Lung (tissue), 11 donors: ENCODE measurements at regions not wholly inside any gene's neighbourhood (a gene's known extent, or its start where the extent isn't known, plus 50 kb on each side); places are given as distances from the start of the nearest gene placed in this dataset.

Experiments used
- ATAC-seq: fragments of 200-7000 bp; cut with Tn5 transposase; one replicate; pipeline ENCODE4 v1.9.1; 2020; ENCODE audit warnings: moderate number of reproducible peaks; ENCODE audit not compliant: insufficient read depth, low FRiP score
- DNase-seq, 3 donors: peaks; one replicate each; pipeline ENCODE4 v3.0.0-alpha.2; 2013 to 2017
- H3K27ac ChIP-seq, 2 donors: one replicate each; pipeline ENCODE4 v1.5.1; 2013; ENCODE audit warnings: mild to moderate bottlenecking in 2 of 2, moderate library complexity in 2 of 2, control low read depth in 1 of 2, inconsistent platforms in 1 of 2, low read depth in 1 of 2, low read length in 1 of 2
- H3K27me3 ChIP-seq, 3 donors: one replicate each; pipeline ENCODE4 v1.5.1; 2013; ENCODE audit warnings: low read length in 2 of 3; ENCODE audit not compliant: control insufficient read depth in 3 of 3, insufficient read depth in 3 of 3
- H3K36me3 ChIP-seq, 4 donors: one replicate each; pipeline ENCODE4 v1.5.1; 2013; ENCODE audit warnings: low read length in 4 of 4, mild to moderate bottlenecking in 1 of 4, moderate library complexity in 1 of 4; ENCODE audit not compliant: control insufficient read depth in 4 of 4, insufficient read depth in 4 of 4
- H3K4me1 ChIP-seq, 5 donors: one replicate each; pipeline ENCODE4 v1.5.1; 2013; ENCODE audit warnings: low read length in 5 of 5, mild to moderate bottlenecking in 2 of 5, moderate library complexity in 1 of 5; ENCODE audit not compliant: control insufficient read depth in 5 of 5, insufficient read depth in 5 of 5
- H3K4me3 ChIP-seq: one replicate; pipeline ENCODE4 v1.5.1; 2013; ENCODE audit warnings: mild to moderate bottlenecking, control low read depth, moderate library complexity
- H3K9ac ChIP-seq, 2 donors: one replicate each; pipeline ENCODE4 v1.5.1; 2013; ENCODE audit warnings: low read length in 2 of 2, control low read depth in 1 of 2; ENCODE audit not compliant: insufficient read depth in 1 of 2
- H3K9me3 ChIP-seq, 4 donors: one replicate each; pipeline ENCODE4 v1.5.1; 2013; ENCODE audit warnings: low read length in 3 of 4, mild to moderate bottlenecking in 1 of 4, moderate library complexity in 1 of 4; ENCODE audit not compliant: control insufficient read depth in 4 of 4, insufficient read depth in 3 of 4
- WGBS, 2 donors: extraction: QIAGEN DNeasy Blood & Tissue Kit; methylation state at CpG; one replicate each; pipeline ENCODE4 v1.1.7; 2013; 5-methylcytosine and 5-hydroxymethylcytosine counted together
- TF ChIP-seq, protein P1 (sequence below): IDR thresholded peaks from 2 replicates; pipeline ENCODE4 v1.5.1; 2012; ENCODE audit warnings: mild to moderate bottlenecking; ENCODE audit errors: control extremely low read depth, extremely low read depth
- donor health status: control.
- donor health status: control.
- donor health status: Bipolar disorder and iron deficiency.
- donor health status: healthy.
- donor health status: DM: yes; HTN: yes; CAD: no.

DNA sequence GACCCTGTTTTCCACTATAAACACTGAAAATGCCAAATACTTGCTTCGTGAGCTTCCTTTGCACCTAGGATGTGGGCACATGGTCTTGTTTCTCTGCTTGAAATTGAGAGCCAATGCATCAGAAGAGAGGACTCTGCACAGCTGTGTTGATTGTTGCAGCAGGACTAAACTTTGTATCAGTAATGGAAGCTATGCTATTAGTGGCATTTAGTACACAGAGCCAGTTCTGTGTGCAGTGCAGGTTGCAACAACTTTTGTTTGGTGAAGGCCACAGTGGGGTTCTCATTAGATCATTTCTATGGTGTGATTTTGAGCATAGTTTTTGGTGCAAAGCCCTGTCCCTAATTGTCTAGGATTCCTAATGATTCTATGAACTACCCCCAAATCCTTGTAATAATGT lies 54.4 kb upstream of the ANKRD17 start:
- peaks cover 0 to 2% (median 0%) of the 10 kb centered on the region in 4 donors for H3K9me3 ChIP-seq
- WGBS, 2 donors = 73 to 93% methylated on average over 1 of the region's 1 CpG
- no peaks in the 10 kb centered on the region for H3K27me3 ChIP-seq
- H3K4me3 ChIP-seq = no peak overlapping the region
- H3K4me1 ChIP-seq = no peaks in the 10 kb centered on the region
- no peak overlapping the region for H3K9ac ChIP-seq
- ATAC-seq (no peak), DNase-seq (no peak)
- no peaks in the 10 kb centered on the region for H3K36me3 ChIP-seq
- TF ChIP-seq, protein P1, sequence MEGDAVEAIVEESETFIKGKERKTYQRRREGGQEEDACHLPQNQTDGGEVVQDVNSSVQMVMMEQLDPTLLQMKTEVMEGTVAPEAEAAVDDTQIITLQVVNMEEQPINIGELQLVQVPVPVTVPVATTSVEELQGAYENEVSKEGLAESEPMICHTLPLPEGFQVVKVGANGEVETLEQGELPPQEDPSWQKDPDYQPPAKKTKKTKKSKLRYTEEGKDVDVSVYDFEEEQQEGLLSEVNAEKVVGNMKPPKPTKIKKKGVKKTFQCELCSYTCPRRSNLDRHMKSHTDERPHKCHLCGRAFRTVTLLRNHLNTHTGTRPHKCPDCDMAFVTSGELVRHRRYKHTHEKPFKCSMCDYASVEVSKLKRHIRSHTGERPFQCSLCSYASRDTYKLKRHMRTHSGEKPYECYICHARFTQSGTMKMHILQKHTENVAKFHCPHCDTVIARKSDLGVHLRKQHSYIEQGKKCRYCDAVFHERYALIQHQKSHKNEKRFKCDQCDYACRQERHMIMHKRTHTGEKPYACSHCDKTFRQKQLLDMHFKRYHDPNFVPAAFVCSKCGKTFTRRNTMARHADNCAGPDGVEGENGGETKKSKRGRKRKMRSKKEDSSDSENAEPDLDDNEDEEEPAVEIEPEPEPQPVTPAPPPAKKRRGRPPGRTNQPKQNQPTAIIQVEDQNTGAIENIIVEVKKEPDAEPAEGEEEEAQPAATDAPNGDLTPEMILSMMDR = no peak
- no peak overlapping the region for H3K27ac ChIP-seq

DNA sequence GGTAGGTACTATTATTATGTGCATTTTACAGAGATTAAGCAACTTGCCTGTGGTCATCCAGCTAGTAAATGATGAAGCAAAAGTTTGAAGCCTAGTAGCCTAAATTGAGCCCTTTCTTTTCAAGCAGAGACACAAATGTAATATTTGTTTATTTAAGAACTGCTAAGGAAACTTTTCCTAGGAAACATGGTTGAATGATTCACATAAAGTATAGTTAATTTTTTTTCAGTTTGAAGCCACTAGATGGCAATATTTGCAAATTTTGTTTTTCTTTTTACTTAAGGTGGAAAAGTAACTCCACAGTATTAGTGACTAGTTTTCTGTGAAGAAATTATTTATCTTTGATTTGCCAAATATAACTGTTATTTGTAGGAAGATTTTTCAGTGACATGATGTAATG lies 52.8 kb upstream of the ANKRD17 start:
- DNase-seq = peak in 2 of 3 donors; percentile 46 to 60
- H3K36me3 ChIP-seq = no peaks in the 10 kb centered on the region
- H3K27me3 ChIP-seq = no peaks in the 10 kb centered on the region
- no peak overlapping the region for H3K4me3 ChIP-seq
- no peaks in the 10 kb centered on the region for H3K4me1 ChIP-seq
- ATAC-seq = no peak
- TF ChIP-seq, protein P1 = no peak
- H3K27ac ChIP-seq = no peak overlapping the region
- H3K9ac ChIP-seq = no peak overlapping the region
- H3K9me3 ChIP-seq = peaks cover 0 to 2% (median 0%) of the 10 kb centered on the region in 4 donors

DNA sequence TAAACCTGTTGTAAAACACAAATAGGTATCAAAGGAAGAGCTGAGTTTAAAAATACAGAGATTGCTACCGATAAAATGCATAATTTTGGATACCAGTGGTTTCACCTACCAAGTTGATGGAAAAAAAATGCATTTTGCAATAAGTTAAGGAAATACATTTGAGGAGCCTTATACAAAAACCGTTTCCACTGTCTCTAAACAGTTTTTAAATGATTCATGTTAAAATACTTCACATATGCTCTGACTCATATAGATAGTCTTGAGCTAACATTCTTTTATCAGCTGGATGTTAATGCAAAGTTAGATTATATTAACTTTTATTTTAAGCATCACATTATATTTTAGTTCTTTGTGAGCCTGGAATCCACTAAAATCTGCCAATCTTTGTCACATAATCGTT lies 50.6 kb upstream of the ANKRD17 start:
- TF ChIP-seq, protein P1 = no peak
- Histone ChIP-seq H3K4me1 (no peaks in the 10 kb centered on the region), H3K36me3 (no peaks in the 10 kb centered on the region), H3K27me3 (no peaks in the 10 kb centered on the region), H3K9me3 (peaks cover 0 to 2% (median 0%) of the 10 kb centered on the region in 4 donors), H3K27ac (no peak overlapping the region), H3K4me3 (no peak overlapping the region), H3K9ac (no peak overlapping the region)
- no peak for DNase-seq
- no peak for ATAC-seq
- 74 to 81% methylated on average over 3 of the region's 3 CpGs for WGBS, 2 donors
